CD14-positive monocyte (primary cell): ENCODE measurements at regions not wholly inside any gene's neighbourhood (a gene's known extent, or its start where the extent isn't known, plus 50 kb on each side); places are given as distances from the start of the nearest gene placed in this dataset.

Source experiments
- DNase-seq, 3 donors: peaks; one replicate each; pipeline ENCODE4 v3.0.0-alpha.2; 2011 to 2022
- H2AFZ ChIP-seq: 2 replicates; pipeline ENCODE4 v1.6.0; 2012; ENCODE audit warnings: mild to moderate bottlenecking, low read depth, low read length, inconsistent platforms; ENCODE audit not compliant: insufficient read depth, poor library complexity, severe bottlenecking
- H3K27ac ChIP-seq, 2 donors: 1 replicate in 1 of 2; 2 replicates in 1 of 2; pipeline ENCODE4 v1.5.1; 2012 to 2013; ENCODE audit warnings: low read length in 2 of 2, control low read depth in 1 of 2, inconsistent platforms in 1 of 2, low read depth in 1 of 2, mild to moderate bottlenecking in 1 of 2
- H3K27me3 ChIP-seq, 2 donors: one replicate each; pipeline versions ENCODE4 v1.6.0 to v1.6.1; 2011 to 2013; ENCODE audit warnings: low read length in 2 of 2; ENCODE audit not compliant: control insufficient read depth in 2 of 2, insufficient read depth in 2 of 2
- H3K36me3 ChIP-seq, 2 donors: replicated peaks in 1 of 2; 1 replicate in 1 of 2; 2 replicates in 1 of 2; pipeline versions ENCODE4 v1.5.1 to v1.6.1; 2012 to 2013; ENCODE audit warnings: low read length in 2 of 2, control low read depth in 1 of 2, inconsistent platforms in 1 of 2, mild to moderate bottlenecking in 1 of 2; ENCODE audit not compliant: insufficient read depth in 2 of 2, control insufficient read depth in 1 of 2
- H3K4me1 ChIP-seq, 2 donors: 1 replicate in 1 of 2; 2 replicates in 1 of 2; pipeline versions ENCODE4 v1.5.1 to v1.6.1; 2012 to 2013; ENCODE audit warnings: low read length in 2 of 2, control low read depth in 1 of 2, inconsistent platforms in 1 of 2, mild to moderate bottlenecking in 1 of 2, moderate library complexity in 1 of 2; ENCODE audit not compliant: insufficient read depth in 2 of 2, control insufficient read depth in 1 of 2
- H3K4me2 ChIP-seq: replicated peaks from 2 replicates; pipeline ENCODE3; 2012; ENCODE audit warnings: low read length, moderate library complexity, mild to moderate bottlenecking; ENCODE audit not compliant: poor library complexity, severe bottlenecking; ENCODE audit errors: extremely low read depth
- H3K4me3 ChIP-seq, 3 experiments: fragments of 200-600 bp in 1 of 3; sonication (generic) in 1 of 3; replicated peaks in 1 of 3; 1 replicate in 2 of 3; 2 replicates in 1 of 3; pipeline ENCODE4 v1.5.1; 2011 to 2013; ENCODE audit warnings: low read length in 3 of 3, mild to moderate bottlenecking in 3 of 3, control low read depth in 2 of 3, low read depth in 2 of 3, inconsistent platforms in 1 of 3, moderate library complexity in 1 of 3
- H3K79me2 ChIP-seq: 2 replicates; pipeline ENCODE4 v1.6.0; 2012; ENCODE audit warnings: mild to moderate bottlenecking, control low read depth, inconsistent platforms, low read length, moderate library complexity; ENCODE audit not compliant: insufficient read depth
- H3K9ac ChIP-seq: 2 replicates; pipeline ENCODE4 v1.6.0; 2017; ENCODE audit warnings: low read length, mild to moderate bottlenecking; ENCODE audit not compliant: insufficient read depth, poor library complexity, severe bottlenecking
- H3K9me3 ChIP-seq, 2 donors: replicated peaks in 1 of 2; 1 replicate in 1 of 2; 2 replicates in 1 of 2; pipeline versions ENCODE4 v1.5.1 to v1.6.1; 2012 to 2013; ENCODE audit warnings: low read length in 2 of 2, control low read depth in 1 of 2; ENCODE audit not compliant: control insufficient read depth in 1 of 2, insufficient read depth in 1 of 2
- H4K20me1 ChIP-seq: 2 replicates; pipeline ENCODE4 v1.6.0; 2012; ENCODE audit warnings: mild to moderate bottlenecking, low read length, control low read depth, moderate library complexity; ENCODE audit not compliant: insufficient read depth
- H3K27ac Mint-ChIP-seq, 7 donors: one replicate each; pipeline ENCODE4 v1.8.0; 2020; ENCODE audit warnings: mild to moderate bottlenecking in 7 of 7, mixed read lengths in 7 of 7, moderate library complexity in 6 of 7, inconsistent platforms in 2 of 7
- H3K27me3 Mint-ChIP-seq, 3 donors: one replicate each; pipeline ENCODE4 v1.8.0; 2021 to 2022; ENCODE audit warnings: low read depth in 3 of 3, mild to moderate bottlenecking in 3 of 3, mixed read lengths in 3 of 3, moderate library complexity in 3 of 3, inconsistent platforms in 1 of 3
- H3K36me3 Mint-ChIP-seq, 2 donors: one replicate each; pipeline ENCODE4 v1.8.0; 2020; ENCODE audit warnings: mixed read lengths in 2 of 2, inconsistent platforms in 1 of 2, mild to moderate bottlenecking in 1 of 2
- H3K4me1 Mint-ChIP-seq: one replicate; pipeline ENCODE4 v1.8.0; 2020; ENCODE audit warnings: mild to moderate bottlenecking, mixed read lengths
- H3K4me3 Mint-ChIP-seq, 2 donors: one replicate each; pipeline ENCODE4 v1.8.0; 2020; ENCODE audit warnings: mild to moderate bottlenecking in 2 of 2, mixed read lengths in 2 of 2, moderate library complexity in 1 of 2
- H3K9me3 Mint-ChIP-seq, 7 donors: one replicate each; pipeline ENCODE4 v1.8.0; 2020 to 2022; ENCODE audit warnings: mixed read lengths in 7 of 7, mild to moderate bottlenecking in 6 of 7, moderate library complexity in 6 of 7, inconsistent platforms in 2 of 7
- CTCF ChIP-seq: fragments of 200-600 bp; IDR thresholded peaks from one replicate; pipeline ENCODE4 v1.8.0; 2022; ENCODE audit warnings: antibody characterized with exemption, mild to moderate bottlenecking
- WGBS: methylation state at CpG from one replicate; pipeline ENCODE4 v1.1.5; 2013; ENCODE audit warnings: missing lambda C conversion rate; ENCODE audit not compliant: insufficient coverage; 5-methylcytosine and 5-hydroxymethylcytosine counted together
- intact Hi-C, 2 donors: fragments of 100-400 bp; cut with micrococcal nuclease; formaldehyde crosslinking; loops; one replicate each; pipeline versions ENCODE4 v1.15.0 to v1.15.1; 2023

GRCh38 chr14:100663761-100664052 is 63.0 kb upstream of the DLK1 start:
- peaks cover 14% of the 10 kb centered on the region for H3K4me1 Mint-ChIP-seq
- H3K27ac Mint-ChIP-seq = no peak overlapping the region
- H3K27me3 Mint-ChIP-seq = peaks cover 1 to 3% (median 2%) of the 10 kb centered on the region in 3 donors
- no peak overlapping the region for H3K4me3 Mint-ChIP-seq
- DNase-seq = no peak
- Histone ChIP-seq H3K4me2 (peak overlapping the region; percentile 27), H3K36me3 (no peaks in the 10 kb centered on the region), H3K9ac (no peak overlapping the region), H3K79me2 (no peaks in the 10 kb centered on the region), H3K4me3 (no peak overlapping the region), H3K27me3 (no peaks in the 10 kb centered on the region), H3K27ac (no peak overlapping the region), H3K4me1 (peaks cover 9 to 12% of the 10 kb centered on the region in 2 donors), H4K20me1 (no peaks in the 10 kb centered on the region), H2AFZ (no peak overlapping the region), H3K9me3 (no peaks in the 10 kb centered on the region)
- TF ChIP-seq CTCF = no peak
- peaks cover 0 to 3% (median 0%) of the 10 kb centered on the region in 7 donors for H3K9me3 Mint-ChIP-seq
- intact Hi-C loops = no loop called here
- 67% methylated on average over 1 of the region's 3 CpGs for WGBS
- no peaks in the 10 kb centered on the region for H3K36me3 Mint-ChIP-seq

- Mint-ChIP-seq H3K9me3 (peaks cover 0 to 3% (median 0%) of the 10 kb centered on the region in 7 donors), H3K27ac (peak overlapping the region in 1 of 7 donors; percentile 20), H3K27me3 (peaks cover 1 to 4% (median 3%) of the 10 kb centered on the region in 3 donors), H3K36me3 (no peaks in the 10 kb centered on the region), H3K4me1 (peaks cover 19% of the 10 kb centered on the region), H3K4me3 (no peak overlapping the region)
- peaks cover 14 to 17% of the 10 kb centered on the region in 2 donors for H3K4me1 ChIP-seq
- no peaks in the 10 kb centered on the region for H3K79me2 ChIP-seq
- DNase-seq = no peak
- no peaks in the 10 kb centered on the region for H4K20me1 ChIP-seq
- no peak for TF ChIP-seq CTCF
- H3K36me3 ChIP-seq = no peaks in the 10 kb centered on the region
- intact Hi-C loops = no loop called here
- 68% methylated on average over 4 of the region's 5 CpGs for WGBS
- H3K27ac ChIP-seq = no peak overlapping the region
- no peak overlapping the region for H3K4me2 ChIP-seq
- no peak overlapping the region for H3K4me3 ChIP-seq
- no peak overlapping the region for H3K9ac ChIP-seq
- no peak overlapping the region for H2AFZ ChIP-seq
- H3K27me3 ChIP-seq = no peaks in the 10 kb centered on the region
- no peaks in the 10 kb centered on the region for H3K9me3 ChIP-seq
Measured at GRCh38 chr14:100664231-100664630, 62.5 kb upstream of the DLK1 start.
